PC-9 (cell line): ENCODE measurements at regions not wholly inside any gene's neighbourhood (a gene's known extent, or its start where the extent isn't known, plus 50 kb on each side); places are given as distances from the start of the nearest gene placed in this dataset.

ENCODE experiments used
- BruUV-seq: library from RNA; stranded (reverse); fragments of 400-500 nt; replicated peaks from 2 replicates; lab custom pipeline; 2021; lab: Mats Ljungman, UMichigan
- CTCF ChIA-PET: fragments of 300-600 bp; sonication (Branson Sonifier 250); formaldehyde crosslinking; loops from one replicate; lab custom pipeline; 2022; ENCODE audit warnings: antibody characterized with exemption; lab: Charles Lee
- POLR2A ChIA-PET: fragments of 300-600 bp; sonication (Branson Sonifier 250); formaldehyde crosslinking; loops from one replicate; lab custom pipeline; 2022; ENCODE audit warnings: antibody characterized with exemption; ENCODE audit not compliant: unreplicated experiment; lab: Charles Lee
- DNase-seq, 2 experiments: peaks; one replicate each; pipeline versions ENCODE4 v3.0.0 to v3.0.0-alpha.2; 2015 to 2022; ENCODE audit warnings: mixed read lengths in 1 of 2
- H2AFZ ChIP-seq: fragments of 200-600 bp; sonication (generic); 2 replicates; pipeline ENCODE4 v1.8.1; 2017; ENCODE audit warnings: antibody characterized with exemption
- H3F3A ChIP-seq: fragments of 200-600 bp; sonication (generic); 2 replicates; pipeline ENCODE4 v1.8.1; 2017; ENCODE audit warnings: antibody characterized with exemption, mild to moderate bottlenecking, low read depth; ENCODE audit not compliant: insufficient read depth
- H3K27ac ChIP-seq: fragments of 200-600 bp; sonication (generic); 2 replicates; pipeline ENCODE4 v1.6.1; 2016; ENCODE audit warnings: mixed run types
- H3K27me3 ChIP-seq: fragments of 200-600 bp; sonication (generic); 2 replicates; pipeline ENCODE4 v1.6.1; 2016; ENCODE audit warnings: low read depth, mixed run types; ENCODE audit not compliant: insufficient read depth
- H3K36me3 ChIP-seq: fragments of 200-600 bp; sonication (generic); 2 replicates; pipeline ENCODE4 v1.6.1; 2016; ENCODE audit warnings: low read depth, mixed run types
- H3K4me1 ChIP-seq: fragments of 200-600 bp; sonication (generic); replicated peaks from 2 replicates; pipeline ENCODE4 v1.6.1; 2016; ENCODE audit warnings: mixed run types; ENCODE audit not compliant: insufficient read depth
- H3K4me2 ChIP-seq: fragments of 200-600 bp; sonication (generic); 2 replicates; pipeline ENCODE4 v1.6.1; 2017; ENCODE audit warnings: mixed run types
- H3K4me3 ChIP-seq: fragments of 200-600 bp; sonication (generic); 2 replicates; pipeline ENCODE4 v1.6.1; 2016; ENCODE audit warnings: mixed run types
- H3K79me2 ChIP-seq: fragments of 200-600 bp; sonication (generic); 2 replicates; pipeline ENCODE4 v1.6.1; 2017; ENCODE audit warnings: low read depth, mixed run types
- H3K9me2 ChIP-seq: fragments of 200-600 bp; sonication (generic); 2 replicates; pipeline ENCODE4 v1.8.1; 2017; ENCODE audit warnings: mild to moderate bottlenecking; ENCODE audit not compliant: insufficient read depth
- H3K9me3 ChIP-seq: fragments of 200-600 bp; sonication (generic); 2 replicates; pipeline ENCODE4 v1.8.1; 2016; ENCODE audit warnings: low read depth; ENCODE audit not compliant: insufficient read depth
- H4K20me1 ChIP-seq: fragments of 200-600 bp; sonication (generic); 2 replicates; pipeline ENCODE4 v1.8.1; 2017; ENCODE audit not compliant: insufficient read depth
- EZH2 ChIP-seq: fragments of 200-600 bp; sonication (generic); IDR thresholded peaks from 2 replicates; pipeline ENCODE4 v1.8.0; 2017; ENCODE audit warnings: antibody characterized with exemption, low read depth
- intact Hi-C: fragments of 100-400 bp; cut with micrococcal nuclease; formaldehyde crosslinking; loops from one replicate; pipeline ENCODE4 v1.10.0; 2022; ENCODE audit not compliant: unreplicated experiment
- TF ChIP-seq, protein P1 (sequence below): fragments of 200-600 bp; sonication (generic); conservative IDR thresholded peaks from 2 replicates; pipeline ENCODE4 v1.6.1; 2017; ENCODE audit warnings: mixed run types, antibody characterized with exemption, mild to moderate bottlenecking, moderate library complexity

DNA sequence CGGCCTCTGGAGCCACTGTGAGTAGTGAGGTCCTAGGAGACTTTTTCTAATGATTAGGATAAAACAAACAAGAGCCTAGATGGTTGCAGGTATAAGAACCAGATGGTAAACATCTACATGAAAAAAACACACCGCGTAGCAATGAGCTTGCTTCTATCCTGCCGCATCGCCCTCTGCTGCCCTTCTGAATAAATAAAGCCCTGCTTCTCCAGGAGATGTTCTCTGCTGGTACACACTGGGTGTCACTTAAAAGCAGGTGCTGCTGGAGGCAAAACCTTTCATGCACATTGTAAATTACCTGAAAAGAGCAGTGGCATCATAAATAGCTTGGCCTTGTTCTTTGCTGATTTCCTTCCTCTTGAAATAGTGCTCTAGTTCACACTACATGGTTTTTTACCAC lies 164.4 kb upstream of the TOPAZ1 start:
- DNase-seq = no peak
- TF ChIP-seq, protein P1, sequence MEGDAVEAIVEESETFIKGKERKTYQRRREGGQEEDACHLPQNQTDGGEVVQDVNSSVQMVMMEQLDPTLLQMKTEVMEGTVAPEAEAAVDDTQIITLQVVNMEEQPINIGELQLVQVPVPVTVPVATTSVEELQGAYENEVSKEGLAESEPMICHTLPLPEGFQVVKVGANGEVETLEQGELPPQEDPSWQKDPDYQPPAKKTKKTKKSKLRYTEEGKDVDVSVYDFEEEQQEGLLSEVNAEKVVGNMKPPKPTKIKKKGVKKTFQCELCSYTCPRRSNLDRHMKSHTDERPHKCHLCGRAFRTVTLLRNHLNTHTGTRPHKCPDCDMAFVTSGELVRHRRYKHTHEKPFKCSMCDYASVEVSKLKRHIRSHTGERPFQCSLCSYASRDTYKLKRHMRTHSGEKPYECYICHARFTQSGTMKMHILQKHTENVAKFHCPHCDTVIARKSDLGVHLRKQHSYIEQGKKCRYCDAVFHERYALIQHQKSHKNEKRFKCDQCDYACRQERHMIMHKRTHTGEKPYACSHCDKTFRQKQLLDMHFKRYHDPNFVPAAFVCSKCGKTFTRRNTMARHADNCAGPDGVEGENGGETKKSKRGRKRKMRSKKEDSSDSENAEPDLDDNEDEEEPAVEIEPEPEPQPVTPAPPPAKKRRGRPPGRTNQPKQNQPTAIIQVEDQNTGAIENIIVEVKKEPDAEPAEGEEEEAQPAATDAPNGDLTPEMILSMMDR = no peak
- TF ChIP-seq EZH2 = no peak
- Histone ChIP-seq H3K4me2 (no peak overlapping the region), H3K36me3 (no peaks in the 10 kb centered on the region), H3K9me3 (no peaks in the 10 kb centered on the region), H3K9me2 (no peaks in the 10 kb centered on the region), H3K4me1 (peaks cover 10% of the 10 kb centered on the region), H3K79me2 (peaks cover 25% of the 10 kb centered on the region), H4K20me1 (0 out of 2 replicates have a peak, but pooled peaks cover 4% of the 10 kb centered on the region), H3K27me3 (no peaks in the 10 kb centered on the region), H3K4me3 (no peak overlapping the region), H2AFZ (no peak overlapping the region), H3F3A (0 out of 2 replicates have a peak, but pooled peaks cover 3% of the 10 kb centered on the region), H3K27ac (no peak overlapping the region)
- CTCF ChIA-PET = no interaction called here
- no TSS peak for BruUV-seq
- intact Hi-C loops = no loop called here
- POLR2A ChIA-PET = interaction anchor here (0.6 to 0.7 kb wide), 2 partner anchors 10 to 635 kb away, joined by 3 to 5 read pairs; partner anchors contain the start of gene ZNF502

DNA sequence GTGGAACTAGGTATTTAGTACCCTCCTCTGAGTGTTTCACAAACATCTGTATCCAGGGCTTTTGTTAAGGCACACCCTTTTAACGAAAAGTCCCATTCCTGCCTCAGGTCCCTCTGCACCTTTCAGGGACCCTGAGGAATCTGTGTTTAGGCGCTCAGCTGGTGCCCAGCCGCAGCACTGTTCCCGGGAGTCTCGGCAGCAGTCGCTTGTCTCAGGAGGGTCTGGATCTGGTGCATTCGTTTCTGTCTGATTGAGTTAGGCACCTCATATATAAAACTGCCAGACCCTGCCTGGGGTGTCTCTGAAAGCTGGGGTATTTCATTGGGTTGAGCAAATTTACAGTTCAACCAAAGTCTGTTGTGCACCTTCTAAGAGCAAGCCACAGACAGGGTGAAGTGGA lies 162.8 kb upstream of the TOPAZ1 start:
- Histone ChIP-seq H3K27me3 (no peaks in the 10 kb centered on the region), H3K4me3 (no peak overlapping the region), H4K20me1 (0 out of 2 replicates have a peak, but pooled peaks cover under 1% of the 10 kb centered on the region), H3K4me2 (no peak overlapping the region), H3K9me3 (no peaks in the 10 kb centered on the region), H3K9me2 (no peaks in the 10 kb centered on the region), H3F3A (0 out of 2 replicates have a peak, but pooled peaks cover 9% of the 10 kb centered on the region), H2AFZ (no peak overlapping the region), H3K36me3 (no peaks in the 10 kb centered on the region), H3K79me2 (peaks cover 13% of the 10 kb centered on the region), H3K27ac (no peak overlapping the region), H3K4me1 (peaks cover 6% of the 10 kb centered on the region)
- no TSS peak for BruUV-seq
- DNase-seq = no peak
- intact Hi-C loops = no loop called here
- CTCF ChIA-PET = no interaction called here
- no peak for TF ChIP-seq EZH2
- TF ChIP-seq, protein P1 = no peak
- POLR2A ChIA-PET = no interaction called here

DNA sequence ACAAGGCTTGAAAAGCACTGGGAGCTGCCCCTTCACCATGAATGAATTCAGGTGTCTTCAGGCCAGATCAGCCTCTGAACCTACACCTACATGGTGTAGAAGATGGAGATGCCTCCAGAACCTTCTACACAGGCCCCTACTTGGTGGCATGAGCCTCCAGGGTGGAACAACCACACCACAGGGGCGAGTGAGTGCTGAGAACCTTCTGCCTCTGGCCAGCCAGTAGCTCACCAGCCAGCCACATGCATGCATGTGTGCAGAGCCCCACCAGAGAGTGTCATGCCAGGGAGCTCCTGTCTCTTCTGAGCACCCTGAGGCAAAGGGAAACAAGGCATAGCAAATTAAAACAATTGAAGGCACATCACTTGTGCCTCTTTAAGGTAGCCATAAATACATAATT lies 161.8 kb upstream of the TOPAZ1 start:
- no peaks in the 10 kb centered on the region for H3K27me3 ChIP-seq
- no TSS peak for BruUV-seq
- H3K36me3 ChIP-seq = no peaks in the 10 kb centered on the region
- no peak overlapping the region for H2AFZ ChIP-seq
- H4K20me1 ChIP-seq = peaks cover 8% of the 10 kb centered on the region; the same call in 1 of the 2 replicates
- intact Hi-C loops = no loop called here
- ChIA-PET POLR2A (no interaction called here), CTCF (no interaction called here)
- H3K9me2 ChIP-seq = no peaks in the 10 kb centered on the region
- no peak overlapping the region for H3K4me2 ChIP-seq
- 0 out of 2 replicates have a peak, but pooled peaks cover 8% of the 10 kb centered on the region for H3F3A ChIP-seq
- no peaks in the 10 kb centered on the region for H3K4me1 ChIP-seq
- no peak overlapping the region for H3K27ac ChIP-seq
- peaks cover 5% of the 10 kb centered on the region for H3K79me2 ChIP-seq
- no peak for DNase-seq
- no peak for TF ChIP-seq EZH2
- TF ChIP-seq, protein P1 = no peak
- no peaks in the 10 kb centered on the region for H3K9me3 ChIP-seq
- no peak overlapping the region for H3K4me3 ChIP-seq
